OCI-LY1 (cell line): ENCODE measurements at regions not wholly inside any gene's neighbourhood (a gene's known extent, or its start where the extent isn't known, plus 50 kb on each side); places are given as distances from the start of the nearest gene placed in this dataset.

Experiments used
- H2AFZ ChIP-seq: fragments of 200-600 bp; sonication (generic), shearing (Covaris generic); 2 replicates; pipeline ENCODE4 v1.6.0; 2014; ENCODE audit warnings: antibody characterized with exemption, mild to moderate bottlenecking, low read length
- H3F3A ChIP-seq: fragments of 200-600 bp; sonication (generic), shearing (Covaris generic); 2 replicates; pipeline ENCODE4 v1.6.0; 2014; ENCODE audit warnings: mild to moderate bottlenecking, antibody characterized with exemption, low read length, moderate library complexity; ENCODE audit not compliant: insufficient read depth
- H3K27ac ChIP-seq: fragments of 200-600 bp; sonication (generic); 2 replicates; pipeline ENCODE4 v1.5.1; 2014; ENCODE audit warnings: low read length, mixed run types, mild to moderate bottlenecking, low read depth; ENCODE audit not compliant: poor library complexity, severe bottlenecking
- H3K27me3 ChIP-seq: fragments of 200-600 bp; sonication (generic); 2 replicates; pipeline ENCODE4 v1.6.0; 2014; ENCODE audit warnings: antibody characterized with exemption, mild to moderate bottlenecking, low read length, moderate library complexity; ENCODE audit not compliant: insufficient read depth
- H3K36me3 ChIP-seq: fragments of 200-600 bp; sonication (generic); 2 replicates; pipeline ENCODE4 v1.6.1; 2014; ENCODE audit warnings: mild to moderate bottlenecking, antibody characterized with exemption, low read length, moderate library complexity, mixed read lengths; ENCODE audit not compliant: insufficient read depth
- H3K4me1 ChIP-seq: fragments of 200-600 bp; sonication (generic); 2 replicates; pipeline ENCODE4 v1.5.1; 2014; ENCODE audit warnings: mild to moderate bottlenecking, low read length, moderate library complexity; ENCODE audit not compliant: insufficient read depth, severe bottlenecking
- H3K4me2 ChIP-seq: fragments of 200-600 bp; sonication (generic), shearing (Covaris generic); 2 replicates; pipeline ENCODE4 v1.6.1; 2014; ENCODE audit warnings: low read length
- H3K4me3 ChIP-seq: fragments of 200-600 bp; sonication (generic); 2 replicates; pipeline ENCODE4 v1.5.1; 2014; ENCODE audit warnings: low read length, low read depth, mild to moderate bottlenecking, mixed read lengths; ENCODE audit not compliant: poor library complexity, severe bottlenecking
- H3K79me2 ChIP-seq: fragments of 200-600 bp; shearing (Covaris generic); 2 replicates; pipeline ENCODE4 v1.6.1; 2016; ENCODE audit warnings: mixed run types, low read length, mixed read lengths; ENCODE audit not compliant: insufficient read depth
- H3K9ac ChIP-seq: fragments of 200-600 bp; sonication (generic), shearing (Covaris generic); 2 replicates; pipeline ENCODE4 v1.6.1; 2014; ENCODE audit warnings: mild to moderate bottlenecking, low read length, mixed read lengths
- H3K9me2 ChIP-seq: fragments of 200-600 bp; sonication (generic), shearing (Covaris generic); 2 replicates; pipeline ENCODE4 v1.6.1; 2014; ENCODE audit warnings: low read depth, mild to moderate bottlenecking, low read length, mixed read lengths
- H3K9me3 ChIP-seq: fragments of 200-600 bp; shearing (Covaris generic); 2 replicates; pipeline ENCODE4 v1.6.1; 2014; ENCODE audit warnings: low read length, mixed read lengths
- H4K20me1 ChIP-seq: fragments of 200-600 bp; sonication (generic), shearing (Covaris generic); 2 replicates; pipeline ENCODE4 v1.6.0; 2016; ENCODE audit warnings: mild to moderate bottlenecking, low read length; ENCODE audit not compliant: insufficient read depth
- CTCF ChIP-seq: fragments of 200-600 bp; sonication (generic), shearing (Covaris generic); IDR thresholded peaks from 2 replicates; pipeline ENCODE4 v1.5.1; 2017; ENCODE audit warnings: mild to moderate bottlenecking, antibody characterized with exemption, low read length, moderate library complexity, mixed read lengths
- EZH2 ChIP-seq: fragments of 200-600 bp; sonication (generic), shearing (Covaris generic); IDR thresholded peaks from 2 replicates; pipeline ENCODE4 v1.8.0; 2017; ENCODE audit warnings: borderline replicate concordance, mixed run types, mild to moderate bottlenecking, antibody characterized with exemption, low read length, moderate library complexity, mixed read lengths

- Histone ChIP-seq H3K27me3 (no peaks in the 10 kb centered on the region), H3K27ac (no peak overlapping the region), H3K9me3 (no peaks in the 10 kb centered on the region), H3K4me1 (no peaks in the 10 kb centered on the region), H3K36me3 (no peaks in the 10 kb centered on the region), H3K4me3 (no peak overlapping the region), H3K9me2 (no peaks in the 10 kb centered on the region), H2AFZ (no peak overlapping the region), H3F3A (no peaks in the 10 kb centered on the region), H3K79me2 (no peaks in the 10 kb centered on the region), H3K4me2 (no peak overlapping the region), H4K20me1 (no peaks in the 10 kb centered on the region), H3K9ac (no peak overlapping the region)
- TF ChIP-seq EZH2: no peak
- no peak for TF ChIP-seq CTCF
These were observed 441.7 kb downstream of the TBL1XR1 start for GRCh38 chr3:176755552-176755951.

GRCh38 chr3:176741664-176742047, 455.6 kb downstream of the TBL1XR1 start:
- H3K27me3 ChIP-seq: no peaks in the 10 kb centered on the region
- H3K9me2 ChIP-seq: no peaks in the 10 kb centered on the region
- H3K9ac ChIP-seq: no peak overlapping the region
- H3F3A ChIP-seq: no peaks in the 10 kb centered on the region
- no peak for TF ChIP-seq EZH2
- no peak for TF ChIP-seq CTCF
- no peak overlapping the region for H3K4me2 ChIP-seq
- no peaks in the 10 kb centered on the region for H3K36me3 ChIP-seq
- no peaks in the 10 kb centered on the region for H3K79me2 ChIP-seq
- H3K9me3 ChIP-seq: no peaks in the 10 kb centered on the region
- no peak overlapping the region for H3K27ac ChIP-seq
- no peaks in the 10 kb centered on the region for H3K4me1 ChIP-seq
- no peak overlapping the region for H2AFZ ChIP-seq
- H4K20me1 ChIP-seq: no peaks in the 10 kb centered on the region
- no peak overlapping the region for H3K4me3 ChIP-seq

- Histone ChIP-seq H3K79me2 (no peaks in the 10 kb centered on the region), H3K27me3 (no peaks in the 10 kb centered on the region), H3K9me2 (no peaks in the 10 kb centered on the region), H3K4me3 (no peak overlapping the region), H3K36me3 (no peaks in the 10 kb centered on the region), H3K27ac (no peak overlapping the region), H3K9me3 (no peaks in the 10 kb centered on the region), H2AFZ (no peak overlapping the region), H3F3A (no peaks in the 10 kb centered on the region), H3K4me1 (no peaks in the 10 kb centered on the region), H4K20me1 (no peaks in the 10 kb centered on the region), H3K4me2 (no peak overlapping the region), H3K9ac (no peak overlapping the region)
- TF ChIP-seq EZH2: no peak
- no peak for TF ChIP-seq CTCF
These were observed 456.2 kb downstream of the TBL1XR1 start for GRCh38 chr3:176740906-176741663.
